Activated CD4-positive, alpha-beta T cell treated with anti-CD3 and anti-CD28 coated beads, Interleukin-2, amount 10 ng/mL, durations not matched to agents 7 days and 5 days (primary cell): ENCODE measurements at regions not wholly inside any gene's neighbourhood (a gene's known extent, or its start where the extent isn't known, plus 50 kb on each side); places are given as distances from the start of the nearest gene placed in this dataset.
"Not testable (repeated sequence)": the region's sequence is repeated elsewhere in the genome, so short reads cannot be mapped to it uniquely, and the experiment has no call there.

ENCODE experiments used
- CTCF ChIA-PET: fragments of 350-600 bp; sonication (Branson Sonifier 250); formaldehyde crosslinking; loops from one replicate; lab custom pipeline; 2021; ENCODE audit warnings: antibody characterized with exemption; lab: Charles Lee
- POLR2A ChIA-PET: fragments of 350-600 bp; sonication (Branson Sonifier 250); formaldehyde crosslinking; loops from one replicate; lab custom pipeline; 2021; ENCODE audit warnings: antibody characterized with exemption; lab: Charles Lee
- DNase-seq: peaks from one replicate; pipeline ENCODE4 v3.0.0-alpha.2; 2020
- H3K27ac Mint-ChIP-seq: one replicate; pipeline ENCODE4 v1.8.0; 2021; ENCODE audit warnings: mild to moderate bottlenecking, moderate library complexity, mixed read lengths
- H3K27me3 Mint-ChIP-seq: one replicate; pipeline ENCODE4 v1.8.0; 2021; ENCODE audit warnings: mixed read lengths
- H3K36me3 Mint-ChIP-seq: one replicate; pipeline ENCODE4 v1.8.0; 2021; ENCODE audit warnings: low read depth, mixed read lengths
- H3K4me1 Mint-ChIP-seq: one replicate; pipeline ENCODE4 v1.8.0; 2021; ENCODE audit warnings: mixed read lengths
- H3K4me3 Mint-ChIP-seq: one replicate; pipeline ENCODE4 v1.8.0; 2021; ENCODE audit warnings: mild to moderate bottlenecking, moderate library complexity, mixed read lengths
- H3K9me3 Mint-ChIP-seq: one replicate; pipeline ENCODE4 v1.8.0; 2021; ENCODE audit warnings: mixed read lengths

DNA sequence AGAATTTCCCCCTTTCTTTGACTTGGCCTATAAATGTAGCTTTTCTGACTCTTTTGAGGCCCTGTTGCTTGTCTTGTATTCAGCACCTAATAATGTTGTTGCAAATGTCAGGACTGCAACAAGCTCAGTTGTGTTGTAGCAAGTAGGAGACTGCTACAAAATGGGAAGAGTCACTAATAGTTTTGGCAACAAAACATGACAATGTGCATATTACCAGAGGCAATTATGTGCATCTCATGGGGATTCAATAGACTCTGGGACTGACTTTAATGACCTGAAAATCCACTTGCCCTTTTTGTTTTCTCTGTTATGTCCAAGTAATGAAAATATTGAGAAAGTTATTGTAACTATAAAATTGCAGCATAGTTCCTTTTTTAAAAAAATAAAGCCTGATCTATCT is 368.4 kb downstream of the OSTF1 start:
- Mint-ChIP-seq H3K4me3 (no peak overlapping the region), H3K4me1 (no peaks in the 10 kb centered on the region), H3K36me3 (no peaks in the 10 kb centered on the region), H3K27ac (no peak overlapping the region), H3K27me3 (peaks cover 3% of the 10 kb centered on the region), H3K9me3 (no peaks in the 10 kb centered on the region)
- ChIA-PET POLR2A (no interaction called here), CTCF (interaction anchor here (0.9 kb wide), 1 partner anchor 9 kb away, joined by 3 read pairs; no protein-coding TSS in a partner anchor)
- DNase-seq: no peak

DNA sequence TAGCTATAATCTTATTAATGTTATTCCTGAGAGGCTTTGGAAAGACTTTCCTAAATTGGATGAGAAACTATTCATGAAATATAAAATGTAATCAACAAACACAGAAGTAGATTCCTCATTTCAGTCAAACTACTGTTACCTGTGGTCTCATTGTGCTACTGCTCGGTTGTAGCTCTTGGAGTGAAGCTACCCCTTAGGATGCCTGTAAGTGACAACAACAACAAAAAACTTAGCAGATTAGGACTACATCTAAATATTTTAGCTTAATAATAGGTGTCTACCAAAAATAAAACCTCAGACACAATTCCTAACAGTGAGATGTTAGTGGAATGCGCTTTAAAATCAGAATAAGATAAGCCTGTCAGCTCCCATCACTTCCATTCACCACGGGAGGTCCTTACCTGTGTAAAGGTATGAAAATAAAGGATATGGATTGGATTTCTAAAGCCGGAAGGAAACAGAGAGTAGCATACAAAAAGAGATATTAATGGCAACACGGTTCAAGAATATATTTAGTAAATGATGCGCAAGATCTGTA is 369.2 kb downstream of the OSTF1 start:
- no peak overlapping the region for H3K27ac Mint-ChIP-seq
- ChIA-PET CTCF (no interaction called here), POLR2A (no interaction called here)
- no peak overlapping the region for H3K4me3 Mint-ChIP-seq
- H3K4me1 Mint-ChIP-seq: no peaks in the 10 kb centered on the region
- H3K36me3 Mint-ChIP-seq: no peaks in the 10 kb centered on the region
- no peaks in the 10 kb centered on the region for H3K9me3 Mint-ChIP-seq
- no peak for DNase-seq
- peaks cover 3% of the 10 kb centered on the region for H3K27me3 Mint-ChIP-seq

- H3K27ac Mint-ChIP-seq, POLR2A ChIA-PET, CTCF ChIA-PET: not testable (repeated sequence)
Observed at GRCh38 chr9:75459311-75459710, 371.0 kb downstream of the OSTF1 start.

GRCh38 chr9:75461183-75461582 is 372.9 kb downstream of the OSTF1 start:
- ChIA-PET CTCF (no interaction called here), POLR2A (no interaction called here)
- Mint-ChIP-seq H3K27ac (no peak overlapping the region), H3K9me3 (no peaks in the 10 kb centered on the region), H3K27me3 (peaks cover 3% of the 10 kb centered on the region), H3K36me3 (no peaks in the 10 kb centered on the region), H3K4me1 (no peaks in the 10 kb centered on the region), H3K4me3 (no peak overlapping the region)
- DNase-seq: no peak

More at GRCh38 chr9:75459311-75459710, 371.0 kb downstream of the OSTF1 start:
- H3K36me3 Mint-ChIP-seq, H3K4me3 Mint-ChIP-seq, H3K9me3 Mint-ChIP-seq, H3K4me1 Mint-ChIP-seq, DNase-seq, H3K27me3 Mint-ChIP-seq: not testable (repeated sequence)

DNA sequence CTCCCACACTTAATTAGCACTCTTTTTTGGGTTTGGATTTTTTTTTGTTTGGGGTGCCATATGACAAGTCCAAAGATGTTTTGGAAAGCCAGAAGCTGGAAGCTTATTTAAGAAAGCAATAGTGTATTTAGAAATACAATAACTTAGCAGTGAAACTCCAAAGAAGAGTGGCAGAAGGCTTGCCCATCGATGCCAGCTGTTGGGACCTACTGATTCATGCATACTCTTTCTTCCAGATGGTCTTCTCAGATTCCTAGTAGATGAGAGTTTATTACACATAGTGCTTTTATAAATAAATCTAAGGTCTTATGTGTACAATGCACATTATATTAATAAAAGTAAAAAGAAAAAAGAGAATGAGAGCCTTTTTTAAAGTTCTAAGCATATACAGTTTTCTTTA is 374.6 kb downstream of the OSTF1 start:
- ChIA-PET CTCF (no interaction called here), POLR2A (no interaction called here)
- H3K27me3 Mint-ChIP-seq: peaks cover 3% of the 10 kb centered on the region
- no peaks in the 10 kb centered on the region for H3K4me1 Mint-ChIP-seq
- no peak overlapping the region for H3K4me3 Mint-ChIP-seq
- H3K36me3 Mint-ChIP-seq: no peaks in the 10 kb centered on the region
- no peaks in the 10 kb centered on the region for H3K9me3 Mint-ChIP-seq
- H3K27ac Mint-ChIP-seq: no peak overlapping the region
- DNase-seq: no peak

DNA sequence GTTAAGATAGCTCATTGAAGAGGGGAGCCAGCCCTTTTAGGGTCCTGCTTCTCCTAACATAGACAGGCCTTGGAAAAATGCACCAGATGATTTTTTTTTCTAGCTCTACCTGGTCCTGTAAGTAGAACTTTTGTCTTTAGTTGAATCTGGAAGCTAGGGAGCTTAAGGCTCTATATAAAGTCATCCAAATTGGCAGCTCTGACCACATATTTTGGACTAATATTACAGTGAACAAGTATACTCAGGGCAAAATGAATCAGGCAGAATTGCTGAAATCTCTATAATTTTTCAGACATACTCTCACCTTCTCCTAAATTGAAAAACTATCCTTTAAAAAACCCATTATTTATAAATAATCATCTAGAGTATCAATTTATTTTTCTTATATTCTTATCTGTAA is 375.6 kb downstream of the OSTF1 start:
- Mint-ChIP-seq H3K9me3 (no peaks in the 10 kb centered on the region), H3K36me3 (no peaks in the 10 kb centered on the region), H3K27me3 (peaks cover 3% of the 10 kb centered on the region), H3K4me3 (no peak overlapping the region), H3K27ac (no peak overlapping the region), H3K4me1 (no peaks in the 10 kb centered on the region)
- DNase-seq: no peak
- ChIA-PET POLR2A (no interaction called here), CTCF (interaction anchor here (0.6 kb wide), 1 partner anchor 161 kb away, joined by 3 read pairs; no protein-coding TSS in a partner anchor)

- ChIA-PET CTCF (no interaction called here), POLR2A (no interaction called here)
- Mint-ChIP-seq H3K27ac (no peak overlapping the region), H3K27me3 (peaks cover 3% of the 10 kb centered on the region), H3K36me3 (no peaks in the 10 kb centered on the region), H3K4me3 (no peak overlapping the region), H3K9me3 (no peaks in the 10 kb centered on the region), H3K4me1 (no peaks in the 10 kb centered on the region)
- no peak for DNase-seq
Observed at GRCh38 chr9:75464726-75465125, 376.4 kb downstream of the OSTF1 start.

- CTCF ChIA-PET: no interaction called here
- Mint-ChIP-seq H3K36me3 (no peaks in the 10 kb centered on the region), H3K4me3 (no peak overlapping the region), H3K9me3 (no peaks in the 10 kb centered on the region), H3K4me1 (no peaks in the 10 kb centered on the region), H3K27me3 (no peaks in the 10 kb centered on the region), H3K27ac (no peak overlapping the region)
- DNase-seq: no peak
- POLR2A ChIA-PET: no interaction called here
Observed at GRCh38 chr9:75467142-75467541, 378.8 kb downstream of the OSTF1 start.

DNA sequence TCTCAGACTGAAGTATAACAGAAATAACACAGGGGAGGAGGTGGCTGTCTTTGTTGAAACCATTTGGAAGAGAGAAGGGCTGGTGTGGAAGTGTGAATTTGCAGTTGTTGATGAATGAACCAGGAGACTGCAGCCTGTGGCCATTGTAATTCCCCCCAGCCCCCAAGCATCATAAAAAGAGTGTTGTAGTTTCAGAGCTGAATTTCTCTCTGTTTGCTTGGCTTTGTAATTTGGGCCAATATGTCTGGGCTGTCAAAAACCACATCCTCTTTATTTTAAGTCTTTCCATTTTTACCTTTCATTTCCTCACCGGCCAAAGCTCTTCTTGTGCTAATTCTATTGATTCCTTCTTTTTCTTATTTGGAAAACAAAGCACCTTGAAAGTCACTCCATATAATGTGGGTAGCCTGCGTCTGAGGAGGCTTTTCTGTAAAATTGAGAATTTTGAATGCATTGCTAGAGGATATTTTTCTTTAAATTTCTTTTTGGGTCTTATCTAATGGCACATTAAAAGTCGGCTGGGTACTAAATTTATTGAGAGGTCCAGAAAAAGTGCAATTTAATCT is 383.3 kb downstream of the OSTF1 start:
- CTCF ChIA-PET: no interaction called here
- H3K27ac Mint-ChIP-seq: no peak overlapping the region
- no peaks in the 10 kb centered on the region for H3K9me3 Mint-ChIP-seq
- DNase-seq: no peak
- POLR2A ChIA-PET: no interaction called here
- H3K4me3 Mint-ChIP-seq: no peak overlapping the region
- H3K27me3 Mint-ChIP-seq: no peaks in the 10 kb centered on the region
- H3K36me3 Mint-ChIP-seq: no peaks in the 10 kb centered on the region
- H3K4me1 Mint-ChIP-seq: no peaks in the 10 kb centered on the region

DNA sequence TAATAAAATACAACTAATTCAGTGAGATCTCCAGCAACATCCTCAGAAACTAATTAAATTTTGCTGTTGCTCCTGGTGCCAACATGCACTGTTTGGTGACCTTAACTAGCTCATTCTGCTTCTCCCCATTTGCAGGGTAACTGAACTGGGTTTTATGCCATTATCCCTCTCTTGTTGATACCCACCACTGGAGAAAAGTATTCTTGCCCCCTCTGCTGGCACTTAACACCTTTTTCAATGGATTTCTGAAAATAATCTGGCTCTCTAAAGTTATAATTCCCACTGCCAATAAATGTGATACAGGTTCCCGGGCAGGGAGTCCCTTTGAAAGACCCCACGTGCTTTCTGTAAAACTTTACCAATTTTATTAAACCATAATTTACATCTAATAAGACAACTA is 394.3 kb downstream of the OSTF1 start:
- H3K36me3 Mint-ChIP-seq: no peaks in the 10 kb centered on the region
- POLR2A ChIA-PET: no interaction called here
- CTCF ChIA-PET: no interaction called here
- no peaks in the 10 kb centered on the region for H3K27me3 Mint-ChIP-seq
- H3K4me3 Mint-ChIP-seq: no peak overlapping the region
- no peak overlapping the region for H3K27ac Mint-ChIP-seq
- no peaks in the 10 kb centered on the region for H3K4me1 Mint-ChIP-seq
- H3K9me3 Mint-ChIP-seq: no peaks in the 10 kb centered on the region
- DNase-seq: no peak

- ChIA-PET CTCF (no interaction called here), POLR2A (no interaction called here)
- Mint-ChIP-seq H3K4me3 (no peak overlapping the region), H3K27me3 (no peaks in the 10 kb centered on the region), H3K36me3 (no peaks in the 10 kb centered on the region), H3K27ac (no peak overlapping the region), H3K9me3 (no peaks in the 10 kb centered on the region), H3K4me1 (no peaks in the 10 kb centered on the region)
- DNase-seq: no peak
Observed at GRCh38 chr9:75483636-75484035, 395.3 kb downstream of the OSTF1 start.

GRCh38 chr9:75487856-75488718 is 399.8 kb downstream of the OSTF1 start:
- Mint-ChIP-seq H3K27me3 (no peaks in the 10 kb centered on the region), H3K36me3 (no peaks in the 10 kb centered on the region), H3K4me1 (no peaks in the 10 kb centered on the region), H3K27ac (no peak overlapping the region), H3K9me3 (no peaks in the 10 kb centered on the region), H3K4me3 (no peak overlapping the region)
- CTCF ChIA-PET: no interaction called here
- DNase-seq: no peak
- POLR2A ChIA-PET: no interaction called here

GRCh38 chr9:75488719-75489110 is 400.4 kb downstream of the OSTF1 start:
- DNase-seq: no peak
- H3K27me3 Mint-ChIP-seq: no peaks in the 10 kb centered on the region
- no peak overlapping the region for H3K27ac Mint-ChIP-seq
- H3K36me3 Mint-ChIP-seq: no peaks in the 10 kb centered on the region
- H3K4me3 Mint-ChIP-seq: no peak overlapping the region
- CTCF ChIA-PET: no interaction called here
- no peaks in the 10 kb centered on the region for H3K4me1 Mint-ChIP-seq
- no peaks in the 10 kb centered on the region for H3K9me3 Mint-ChIP-seq
- POLR2A ChIA-PET: no interaction called here
